SK-N-MC (cell line): ENCODE measurements at regions not wholly inside any gene's neighbourhood (a gene's known extent, or its start where the extent isn't known, plus 50 kb on each side); places are given as distances from the start of the nearest gene placed in this dataset.

Source experiments
- DNase-seq: peaks from one replicate; pipeline ENCODE4 v3.0.0-alpha.2; 2011; ENCODE audit warnings: low read depth, low spot score
- H3K27ac ChIP-seq: fragments of 200-600 bp; sonication (generic); 2 replicates; pipeline ENCODE4 v1.5.1; 2016; ENCODE audit warnings: mixed run types
- H3K36me3 ChIP-seq: fragments of 200-600 bp; sonication (generic); 2 replicates; pipeline ENCODE4 v1.6.1; 2017; ENCODE audit warnings: antibody characterized with exemption, low read length, mixed read lengths; ENCODE audit not compliant: insufficient read depth
- H3K4me3 ChIP-seq: fragments of 200-600 bp; sonication (generic); 2 replicates; pipeline ENCODE4 v1.5.1; 2016
- H3K9ac ChIP-seq: fragments of 200-600 bp; sonication (generic); 2 replicates; pipeline ENCODE4 v1.8.0; 2017; ENCODE audit warnings: mixed run types, mixed read lengths; ENCODE audit not compliant: insufficient read length
- H3K9me3 ChIP-seq: fragments of 200-600 bp; sonication (generic); 2 replicates; pipeline ENCODE4 v1.6.1; 2017; ENCODE audit warnings: low read depth, mild to moderate bottlenecking, antibody characterized with exemption, low read length, moderate library complexity, mixed read lengths
- EZH2 ChIP-seq: fragments of 200-600 bp; sonication (generic); IDR thresholded peaks from one replicate; pipeline ENCODE4 v1.6.1; 2017; ENCODE audit warnings: antibody characterized with exemption
- FOXP2 ChIP-seq: optimal IDR thresholded peaks from 2 replicates; pipeline ENCODE3; 2011; ENCODE audit warnings: mild to moderate bottlenecking, moderate library complexity; ENCODE audit not compliant: insufficient read depth; ENCODE audit errors: extremely low read length, control extremely low read depth
- POLR2AphosphoS5 ChIP-seq: IDR thresholded peaks from 2 replicates; pipeline ENCODE4 v1.6.1; 2012; ENCODE audit warnings: mild to moderate bottlenecking, low read depth, low read length, borderline replicate concordance

DNA sequence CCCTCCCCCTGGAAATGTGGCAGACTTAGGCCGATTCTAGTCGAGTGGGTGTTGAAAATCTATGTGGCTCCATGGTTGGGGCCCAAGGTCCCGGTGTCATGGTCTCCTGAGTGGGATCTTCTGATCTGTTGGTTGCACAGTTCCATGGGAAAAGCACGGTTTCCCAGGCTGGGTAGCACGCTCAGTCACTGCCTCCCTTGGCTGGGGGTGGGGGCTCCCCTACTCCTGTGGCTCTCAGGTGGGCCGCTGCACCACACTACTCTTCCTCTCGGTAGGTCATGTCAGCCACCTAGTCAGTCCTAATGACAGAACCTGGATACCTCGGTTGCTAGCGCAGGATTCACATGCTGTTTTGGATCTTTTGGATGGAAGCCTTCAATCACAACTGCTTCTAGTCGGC, 247.0 kb downstream of the SPRY2 start:
- Histone ChIP-seq H3K27ac (no peak overlapping the region), H3K9me3 (no peaks in the 10 kb centered on the region), H3K36me3 (no peaks in the 10 kb centered on the region), H3K4me3 (no peak overlapping the region), H3K9ac (no peak overlapping the region)
- no peak for TF ChIP-seq FOXP2
- TF ChIP-seq POLR2AphosphoS5: no peak
- TF ChIP-seq EZH2: no peak
- no peak for DNase-seq

DNA sequence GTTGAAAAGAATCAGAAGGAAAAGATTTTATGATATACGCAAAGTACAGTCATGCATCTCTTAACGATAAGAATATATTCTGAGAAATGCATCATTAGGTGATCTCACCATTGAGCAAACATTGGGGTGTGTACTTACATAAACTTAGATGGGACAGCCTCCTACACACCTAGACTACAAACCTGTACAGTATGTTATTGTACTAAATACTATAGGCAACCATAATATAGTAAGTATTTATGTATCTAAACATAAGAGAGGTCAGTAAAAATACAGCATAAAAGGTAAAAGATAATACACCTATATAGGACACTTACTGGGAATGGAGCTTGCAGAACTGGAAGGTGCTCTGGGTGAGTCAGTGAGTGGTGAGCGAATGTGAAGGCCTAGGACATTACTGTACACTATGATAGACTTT, 254.6 kb downstream of the SPRY2 start:
- Histone ChIP-seq H3K27ac (no peak overlapping the region), H3K4me3 (no peak overlapping the region), H3K9ac (no peak overlapping the region), H3K36me3 (no peaks in the 10 kb centered on the region), H3K9me3 (no peaks in the 10 kb centered on the region)
- no peak for TF ChIP-seq POLR2AphosphoS5
- TF ChIP-seq FOXP2: no peak
- TF ChIP-seq EZH2: no peak
- no peak for DNase-seq

DNA sequence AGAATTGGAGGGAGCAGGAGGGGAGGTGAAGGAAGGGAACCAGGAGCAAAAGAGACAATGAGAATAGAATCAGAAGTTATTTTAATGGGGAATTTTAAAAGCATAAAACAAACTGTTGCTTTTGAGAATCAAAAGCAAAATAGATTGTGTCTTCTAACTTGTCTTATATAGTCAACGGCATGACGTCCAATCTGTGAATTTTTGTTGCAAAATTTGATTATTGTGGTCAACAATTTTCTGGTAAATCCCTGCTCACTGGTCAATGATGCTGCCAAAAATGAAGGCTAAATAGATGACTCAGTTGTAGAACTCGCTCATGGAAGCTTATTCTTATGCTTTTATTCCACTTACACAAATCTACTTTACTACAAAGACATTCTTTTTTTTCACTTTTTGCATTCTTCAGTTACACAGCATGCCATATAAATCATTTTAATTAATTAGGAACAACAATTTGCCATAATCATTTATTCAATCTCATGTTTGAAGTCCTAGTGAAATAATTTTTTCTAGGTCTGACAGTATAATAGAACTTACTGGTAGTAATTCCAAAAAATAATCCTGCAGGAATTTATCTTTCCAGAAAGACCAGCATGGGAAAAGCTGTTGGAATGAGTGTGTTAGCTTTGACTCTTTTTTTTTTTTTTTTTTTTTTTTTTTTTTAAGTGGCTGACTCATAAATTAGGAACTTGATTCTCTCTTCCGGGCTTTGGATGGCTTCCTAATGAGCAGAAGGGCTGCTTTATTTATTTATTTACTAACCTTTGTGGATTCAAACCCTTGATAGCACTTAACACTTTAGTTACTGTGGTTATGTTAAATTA, 256.9 kb downstream of the SPRY2 start:
- Histone ChIP-seq H3K27ac (peak overlapping the region; percentile 44; the same call in 1 of the 2 replicates), H3K36me3 (no peaks in the 10 kb centered on the region), H3K9ac (no peak overlapping the region), H3K9me3 (no peaks in the 10 kb centered on the region), H3K4me3 (peak overlapping the region; percentile 51)
- DNase-seq: no peak
- TF ChIP-seq EZH2 (no peak), POLR2AphosphoS5 (no peak), FOXP2 (no peak)

DNA sequence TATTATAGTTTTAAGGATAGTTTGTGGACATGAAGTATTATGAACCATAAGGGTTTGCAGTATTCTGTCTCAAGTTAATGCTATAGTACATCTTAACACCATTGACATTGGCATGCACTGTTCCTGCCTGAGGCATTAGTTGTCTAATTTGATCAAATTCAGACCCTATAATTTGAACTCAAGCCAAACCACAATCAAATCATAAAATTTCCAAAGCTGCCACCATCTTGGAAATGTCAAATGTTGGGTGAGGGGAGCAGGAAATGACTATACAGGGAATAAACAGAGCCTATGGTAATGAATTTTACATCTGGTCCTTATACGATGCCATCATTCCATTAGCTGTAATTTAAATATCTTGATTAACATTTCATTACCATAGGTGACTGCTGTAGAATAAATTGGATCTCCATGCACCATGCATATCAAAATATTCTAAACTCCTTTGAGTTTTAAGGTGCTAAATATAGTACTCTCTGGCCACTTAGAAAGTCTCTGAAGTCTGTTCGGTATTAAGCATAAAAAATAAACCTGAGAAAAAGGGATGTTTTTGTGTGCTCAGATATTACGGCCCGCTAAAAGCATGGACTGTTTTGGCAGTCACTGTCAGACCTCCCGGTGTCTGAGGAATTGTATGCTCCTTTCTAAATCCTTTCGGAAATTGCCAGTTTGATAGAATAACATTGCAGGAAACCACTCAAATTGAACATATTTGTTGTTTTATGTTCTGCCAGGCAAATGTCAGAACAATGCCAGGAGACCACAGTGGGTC, 257.7 kb downstream of the SPRY2 start:
- Histone ChIP-seq H3K9me3 (no peaks in the 10 kb centered on the region), H3K9ac (no peak overlapping the region), H3K4me3 (peak overlapping the region; percentile 51), H3K36me3 (no peaks in the 10 kb centered on the region), H3K27ac (peak overlapping the region; percentile 44; the same call in 1 of the 2 replicates)
- no peak for DNase-seq
- TF ChIP-seq POLR2AphosphoS5 (no peak), FOXP2 (no peak), EZH2 (no peak)

DNA sequence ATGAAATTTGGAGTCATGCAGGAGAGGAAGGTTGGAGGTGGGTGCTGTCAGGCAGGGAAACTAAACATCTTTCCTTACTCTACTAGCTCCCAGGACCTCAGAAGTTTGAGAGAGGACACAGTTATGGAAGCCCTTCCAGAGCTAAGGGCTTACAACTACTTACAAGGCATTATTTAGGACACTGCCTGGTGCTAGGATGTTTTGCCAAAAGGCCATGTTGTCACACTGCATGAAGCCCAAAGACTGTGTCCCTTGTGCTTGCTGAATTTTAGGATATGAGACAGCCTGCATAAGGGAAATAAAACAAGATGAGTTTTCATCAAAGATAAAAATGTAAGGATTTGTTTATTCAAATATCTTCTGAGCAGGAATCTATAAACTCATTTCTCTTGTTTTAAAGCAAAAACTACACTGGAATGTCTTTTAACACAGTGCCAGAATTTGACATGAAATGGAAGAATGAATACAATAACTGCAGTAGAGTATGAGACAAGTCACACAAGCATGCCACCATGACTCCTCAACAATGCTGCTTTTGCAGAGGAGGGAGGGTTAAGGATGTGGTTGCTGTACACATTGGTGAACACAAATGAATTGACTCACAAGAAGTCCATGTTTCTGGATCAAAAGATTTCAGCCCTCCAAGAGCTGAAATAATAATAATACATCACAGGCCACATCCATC, 258.4 kb downstream of the SPRY2 start:
- H3K9me3 ChIP-seq: no peaks in the 10 kb centered on the region
- H3K36me3 ChIP-seq: no peaks in the 10 kb centered on the region
- no peak overlapping the region for H3K9ac ChIP-seq
- no peak for DNase-seq
- TF ChIP-seq FOXP2 (no peak), POLR2AphosphoS5 (no peak), EZH2 (no peak)
- H3K4me3 ChIP-seq: no peak overlapping the region
- no peak overlapping the region for H3K27ac ChIP-seq

DNA sequence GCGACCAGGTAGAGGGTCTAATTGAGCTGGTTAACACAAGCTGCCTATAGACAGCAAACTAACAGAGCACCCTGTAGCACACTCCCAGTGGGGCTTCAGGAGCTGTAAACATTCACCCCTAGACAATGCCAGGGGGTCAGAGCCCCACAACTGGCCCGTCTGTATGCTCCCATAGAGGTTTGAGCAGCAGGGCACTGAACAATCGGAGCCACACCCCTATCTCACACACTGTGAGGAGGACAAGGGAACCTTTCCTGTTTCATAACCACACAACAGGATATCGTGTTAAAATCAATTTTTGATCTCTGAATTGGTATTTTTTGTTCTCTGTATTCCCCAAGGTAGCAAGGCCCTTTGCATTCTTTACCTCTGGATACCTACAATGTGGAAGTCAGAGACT, 266.1 kb downstream of the SPRY2 start:
- H3K9me3 ChIP-seq: no peaks in the 10 kb centered on the region
- no peak for DNase-seq
- H3K9ac ChIP-seq: no peak overlapping the region
- no peak overlapping the region for H3K4me3 ChIP-seq
- H3K36me3 ChIP-seq: no peaks in the 10 kb centered on the region
- no peak overlapping the region for H3K27ac ChIP-seq
- TF ChIP-seq FOXP2 (no peak), POLR2AphosphoS5 (no peak), EZH2 (no peak)

DNA sequence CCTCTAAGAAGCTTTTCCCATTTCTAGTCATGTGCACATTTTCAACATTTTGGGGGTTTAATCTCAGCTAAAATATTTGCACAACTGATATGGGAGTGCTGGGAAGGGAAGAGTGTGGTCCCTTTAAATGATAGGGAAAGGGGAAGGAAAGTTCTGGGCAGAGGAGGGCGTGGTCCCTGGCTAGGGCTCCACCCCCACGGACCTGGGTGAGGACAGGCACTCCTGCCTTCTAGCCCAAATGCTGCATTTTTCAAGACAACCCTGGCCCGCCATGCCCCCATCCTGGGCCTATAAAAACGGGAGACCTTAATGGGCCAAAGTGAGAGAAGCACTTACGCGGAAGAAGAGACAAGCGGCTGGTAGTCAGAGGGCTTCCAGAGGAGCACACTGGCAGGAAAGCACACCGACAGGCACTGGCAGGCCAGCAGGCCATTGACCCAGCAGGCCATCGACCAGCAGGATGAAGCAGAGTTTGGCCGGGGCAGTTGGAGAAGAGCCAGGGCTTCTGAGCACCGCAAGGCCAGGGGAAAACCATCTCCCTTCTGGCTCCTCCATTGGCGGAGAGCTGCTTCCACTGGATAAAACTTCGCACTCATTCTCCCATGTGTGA, 266.7 kb downstream of the SPRY2 start:
- H3K36me3 ChIP-seq: no peaks in the 10 kb centered on the region
- no peak overlapping the region for H3K4me3 ChIP-seq
- no peaks in the 10 kb centered on the region for H3K9me3 ChIP-seq
- no peak for DNase-seq
- no peak overlapping the region for H3K27ac ChIP-seq
- no peak overlapping the region for H3K9ac ChIP-seq
- no peak for TF ChIP-seq FOXP2
- TF ChIP-seq EZH2: no peak
- no peak for TF ChIP-seq POLR2AphosphoS5

DNA sequence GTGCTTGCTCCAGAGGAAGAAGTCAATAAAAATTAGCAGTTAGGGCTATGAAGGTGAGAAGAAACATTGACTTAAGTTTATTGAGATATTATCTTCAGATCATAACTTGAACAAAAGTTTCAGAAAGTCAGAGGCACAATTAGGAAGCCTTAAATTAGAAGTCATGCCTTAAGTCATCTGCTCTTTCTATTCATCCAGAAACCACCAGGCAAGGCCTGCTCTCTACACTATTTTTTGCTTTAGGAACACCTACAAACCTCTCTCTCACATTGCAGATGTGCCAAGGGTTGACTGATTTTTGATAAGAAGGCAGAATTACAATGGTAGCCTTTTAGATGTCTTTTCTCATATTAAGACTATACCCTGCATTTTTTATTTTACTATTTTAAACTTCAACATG, 268.7 kb downstream of the SPRY2 start:
- H3K27ac ChIP-seq: no peak overlapping the region
- no peaks in the 10 kb centered on the region for H3K9me3 ChIP-seq
- H3K4me3 ChIP-seq: no peak overlapping the region
- no peaks in the 10 kb centered on the region for H3K36me3 ChIP-seq
- DNase-seq: no peak
- no peak overlapping the region for H3K9ac ChIP-seq
- TF ChIP-seq FOXP2: no peak
- TF ChIP-seq POLR2AphosphoS5: no peak
- no peak for TF ChIP-seq EZH2
